Left lung (tissue), 4 donors: ENCODE measurements at regions not wholly inside any gene's neighbourhood (a gene's known extent, or its start where the extent isn't known, plus 50 kb on each side); places are given as distances from the start of the nearest gene placed in this dataset.

ENCODE experiments used
- ATAC-seq: fragments of 200-7000 bp; cut with Tn5 transposase; one replicate; pipeline ENCODE4 v1.9.1; 2020; ENCODE audit warnings: moderate library complexity
- DNase-seq, 4 donors: peaks; one replicate each; pipeline ENCODE4 v3.0.0-alpha.2; 2013 to 2020
- H3K27ac ChIP-seq, 2 donors: fragments of 200-600 bp; sonication (generic) in 1 of 2; one replicate each; pipeline versions ENCODE4 v1.5.0 to v1.8.0; 2020 to 2021
- H3K27me3 ChIP-seq, 2 donors: fragments of 200-600 bp; sonication (generic) in 1 of 2; one replicate each; pipeline versions ENCODE4 v1.5.0 to v1.8.0; 2020 to 2021
- H3K36me3 ChIP-seq, 2 donors: fragments of 200-600 bp; sonication (generic) in 1 of 2; one replicate each; pipeline versions ENCODE4 v1.5.0 to v1.8.0; 2020 to 2021
- H3K4me1 ChIP-seq, 2 donors: fragments of 200-600 bp; one replicate each; pipeline ENCODE4 v1.8.0; 2021
- H3K4me3 ChIP-seq, 2 donors: fragments of 200-600 bp; sonication (generic) in 1 of 2; one replicate each; pipeline versions ENCODE4 v1.5.0 to v1.8.0; 2020 to 2021; ENCODE audit warnings: mild to moderate bottlenecking in 1 of 2
- H3K9me3 ChIP-seq, 2 donors: fragments of 200-600 bp; sonication (generic) in 1 of 2; one replicate each; pipeline versions ENCODE4 v1.5.0 to v1.8.0; 2020 to 2021
- CTCF ChIP-seq, 2 donors: fragments of 200-600 bp; sonication (generic) in 1 of 2; IDR thresholded peaks; one replicate each; pipeline versions ENCODE4 v1.5.0 to v1.8.0; 2021; ENCODE audit warnings: antibody characterized with exemption in 2 of 2
- intact Hi-C, 2 donors: fragments of 100-400 bp; cut with DNase I; formaldehyde crosslinking; loops; one replicate each; pipeline versions ENCODE4 v1.11.2 to v1.14.2; 2022
- donor health status: DM: no; HTN: yes; CAD: no.
- donor health status: DM: no; HTN: no; CAD: no.

GRCh38 chr14:66101662-66102061, 384.5 kb upstream of the CCDC196 start:
- intact Hi-C loops: no loop called here
- Histone ChIP-seq H3K9me3 (no peaks in the 10 kb centered on the region), H3K27me3 (no peaks in the 10 kb centered on the region), H3K4me1 (no peaks in the 10 kb centered on the region), H3K36me3 (no peaks in the 10 kb centered on the region), H3K27ac (no peak overlapping the region), H3K4me3 (no peak overlapping the region)
- ATAC-seq (no peak), DNase-seq (no peak)
- TF ChIP-seq CTCF (IDR thresholded peaks at IDR 0.05): no peak

- ATAC-seq (no peak), DNase-seq (no peak)
- no peak for TF ChIP-seq CTCF (IDR thresholded peaks at IDR 0.05)
- H3K4me3 ChIP-seq: no peak overlapping the region
- no peaks in the 10 kb centered on the region for H3K36me3 ChIP-seq
- intact Hi-C loops: no loop called here
- no peaks in the 10 kb centered on the region for H3K9me3 ChIP-seq
- H3K27ac ChIP-seq: no peak overlapping the region
- no peaks in the 10 kb centered on the region for H3K4me1 ChIP-seq
- H3K27me3 ChIP-seq: no peaks in the 10 kb centered on the region
These were observed 381.7 kb upstream of the CCDC196 start for GRCh38 chr14:66104486-66104885.

GRCh38 chr14:66105815-66106214, 380.4 kb upstream of the CCDC196 start:
- no peak for ATAC-seq
- intact Hi-C loops: no loop called here
- H3K36me3 ChIP-seq: no peaks in the 10 kb centered on the region

GRCh38 chr14:66109426-66109825, 376.7 kb upstream of the CCDC196 start:
- intact Hi-C loops: no loop called here
- DNase-seq: no peak
- H3K4me3 ChIP-seq: no peak overlapping the region
- no peaks in the 10 kb centered on the region for H3K36me3 ChIP-seq
- H3K27ac ChIP-seq: no peak overlapping the region
- no peak for ATAC-seq
- H3K27me3 ChIP-seq: no peaks in the 10 kb centered on the region
- TF ChIP-seq CTCF (IDR thresholded peaks at IDR 0.05): no peak
- H3K4me1 ChIP-seq: no peaks in the 10 kb centered on the region
- no peaks in the 10 kb centered on the region for H3K9me3 ChIP-seq

More at GRCh38 chr14:66105815-66106214, 380.4 kb upstream of the CCDC196 start:
- Histone ChIP-seq H3K9me3 (no peaks in the 10 kb centered on the region), H3K4me3 (no peak overlapping the region), H3K27ac (no peak overlapping the region), H3K27me3 (no peaks in the 10 kb centered on the region), H3K4me1 (no peaks in the 10 kb centered on the region)
- TF ChIP-seq CTCF (IDR thresholded peaks at IDR 0.05): no peak
- no peak for DNase-seq

- intact Hi-C loops: no loop called here
- H3K27me3 ChIP-seq: no peaks in the 10 kb centered on the region
- H3K4me3 ChIP-seq: no peak overlapping the region
- DNase-seq: no peak
- no peak for ATAC-seq
- no peaks in the 10 kb centered on the region for H3K4me1 ChIP-seq
- no peak for TF ChIP-seq CTCF (IDR thresholded peaks at IDR 0.05)
- H3K9me3 ChIP-seq: no peaks in the 10 kb centered on the region
- H3K36me3 ChIP-seq: no peaks in the 10 kb centered on the region
- no peak overlapping the region for H3K27ac ChIP-seq
These were observed 374.3 kb upstream of the CCDC196 start for GRCh38 chr14:66111891-66112290.
